DND-41 (cell line): ENCODE measurements at regions not wholly inside any gene's neighbourhood (a gene's known extent, or its start where the extent isn't known, plus 50 kb on each side); places are given as distances from the start of the nearest gene placed in this dataset.

Source experiments
- ATAC-seq: fragments of 200-7000 bp; cut with Tn5 transposase; 3 replicates; pipeline ENCODE4 v1.9.1; 2021; ENCODE audit warnings: low read depth; ENCODE audit not compliant: insufficient read depth
- DNase-seq: peaks from one replicate; pipeline ENCODE4 v3.0.0-alpha.2; 2020
- H2AFZ ChIP-seq: 2 replicates; pipeline ENCODE4 v1.6.0; 2012; ENCODE audit warnings: low read depth, low read length
- H3K27ac ChIP-seq: 2 replicates; pipeline ENCODE4 v1.5.1; 2012; ENCODE audit warnings: low read length, inconsistent platforms
- H3K27me3 ChIP-seq: fragments of 200-600 bp; sonication (generic); 2 replicates; pipeline ENCODE4 v1.6.0; 2012; ENCODE audit warnings: low read length, mild to moderate bottlenecking, inconsistent platforms; ENCODE audit not compliant: insufficient read depth, poor library complexity
- H3K36me3 ChIP-seq: 2 replicates; pipeline ENCODE4 v1.5.1; 2012; ENCODE audit warnings: low read length, inconsistent platforms; ENCODE audit not compliant: insufficient read depth
- H3K4me1 ChIP-seq: 2 replicates; pipeline ENCODE4 v1.5.1; 2012; ENCODE audit warnings: mild to moderate bottlenecking, low read length; ENCODE audit not compliant: insufficient read depth
- H3K4me2 ChIP-seq: 2 replicates; pipeline ENCODE4 v1.6.0; 2012; ENCODE audit warnings: mild to moderate bottlenecking, moderate library complexity, low read length, inconsistent platforms; ENCODE audit not compliant: insufficient read depth
- H3K4me3 ChIP-seq, 2 experiments: fragments of 200-600 bp in 1 of 2; shearing (Covaris generic) in 1 of 2; 2 replicates each; pipeline ENCODE4 v1.5.1; 2012 to 2016; ENCODE audit warnings: inconsistent platforms in 2 of 2, low read length in 2 of 2, mild to moderate bottlenecking in 2 of 2, low read depth in 1 of 2, moderate library complexity in 1 of 2
- H3K79me2 ChIP-seq: 2 replicates; pipeline ENCODE4 v1.6.0; 2012; ENCODE audit warnings: low read length, inconsistent platforms; ENCODE audit not compliant: insufficient read depth
- H3K9ac ChIP-seq: 2 replicates; pipeline ENCODE4 v1.6.0; 2012; ENCODE audit warnings: low read depth, mild to moderate bottlenecking, inconsistent platforms, low read length, moderate library complexity
- H3K9me3 ChIP-seq: 2 replicates; pipeline ENCODE4 v1.5.1; 2012; ENCODE audit warnings: low read length, moderate library complexity, mild to moderate bottlenecking, inconsistent platforms; ENCODE audit not compliant: insufficient read depth, severe bottlenecking
- H4K20me1 ChIP-seq: 2 replicates; pipeline ENCODE4 v1.6.0; 2012; ENCODE audit warnings: low read length; ENCODE audit not compliant: insufficient read depth
- EZH2 ChIP-seq: IDR thresholded peaks from 3 replicates; pipeline ENCODE4 v1.6.1; 2012; ENCODE audit warnings: borderline replicate concordance, low read depth, mild to moderate bottlenecking, moderate library complexity, low read length, inconsistent platforms; ENCODE audit not compliant: severe bottlenecking
- TF ChIP-seq, protein P1 (sequence below): IDR thresholded peaks from 2 replicates; pipeline ENCODE4 v1.5.1; 2012; ENCODE audit warnings: borderline replicate concordance, low read length, moderate library complexity, mild to moderate bottlenecking; ENCODE audit not compliant: poor library complexity, severe bottlenecking; ENCODE audit errors: extremely low read depth

DNA sequence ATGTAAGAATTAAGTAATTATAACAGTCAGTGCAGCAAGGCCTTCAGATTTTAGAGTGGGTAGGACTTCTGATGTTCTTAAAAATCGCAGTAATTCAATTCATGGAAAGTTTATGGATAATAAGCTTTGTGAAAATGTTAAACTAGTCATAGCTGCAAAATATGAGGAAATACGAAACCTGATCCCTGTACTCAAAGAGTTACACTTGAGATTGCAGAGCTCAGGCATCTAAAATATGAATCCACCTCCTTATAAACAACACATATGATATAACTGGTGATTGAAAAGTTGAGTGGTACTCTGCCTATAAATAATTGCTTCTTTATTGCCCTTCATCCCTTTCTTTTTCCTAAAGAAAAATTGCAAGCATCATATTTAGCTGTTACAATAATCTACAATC, 473.3 kb downstream of the OTOL1 start:
- Histone ChIP-seq H3K9ac (no peak overlapping the region), H3K4me2 (no peak overlapping the region), H3K4me1 (no peaks in the 10 kb centered on the region), H3K36me3 (no peaks in the 10 kb centered on the region), H3K27ac (no peak overlapping the region), H3K9me3 (peaks cover 7% of the 10 kb centered on the region), H4K20me1 (no peaks in the 10 kb centered on the region), H3K4me3 (no peak overlapping the region), H2AFZ (no peak overlapping the region), H3K79me2 (no peaks in the 10 kb centered on the region), H3K27me3 (no peaks in the 10 kb centered on the region)
- TF ChIP-seq, protein P1, sequence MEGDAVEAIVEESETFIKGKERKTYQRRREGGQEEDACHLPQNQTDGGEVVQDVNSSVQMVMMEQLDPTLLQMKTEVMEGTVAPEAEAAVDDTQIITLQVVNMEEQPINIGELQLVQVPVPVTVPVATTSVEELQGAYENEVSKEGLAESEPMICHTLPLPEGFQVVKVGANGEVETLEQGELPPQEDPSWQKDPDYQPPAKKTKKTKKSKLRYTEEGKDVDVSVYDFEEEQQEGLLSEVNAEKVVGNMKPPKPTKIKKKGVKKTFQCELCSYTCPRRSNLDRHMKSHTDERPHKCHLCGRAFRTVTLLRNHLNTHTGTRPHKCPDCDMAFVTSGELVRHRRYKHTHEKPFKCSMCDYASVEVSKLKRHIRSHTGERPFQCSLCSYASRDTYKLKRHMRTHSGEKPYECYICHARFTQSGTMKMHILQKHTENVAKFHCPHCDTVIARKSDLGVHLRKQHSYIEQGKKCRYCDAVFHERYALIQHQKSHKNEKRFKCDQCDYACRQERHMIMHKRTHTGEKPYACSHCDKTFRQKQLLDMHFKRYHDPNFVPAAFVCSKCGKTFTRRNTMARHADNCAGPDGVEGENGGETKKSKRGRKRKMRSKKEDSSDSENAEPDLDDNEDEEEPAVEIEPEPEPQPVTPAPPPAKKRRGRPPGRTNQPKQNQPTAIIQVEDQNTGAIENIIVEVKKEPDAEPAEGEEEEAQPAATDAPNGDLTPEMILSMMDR = no peak
- no peak for TF ChIP-seq EZH2
- DNase-seq (no peak), ATAC-seq (no peak)

- TF ChIP-seq, protein P1 = no peak
- no peak for TF ChIP-seq EZH2
- Histone ChIP-seq H3K27me3 (no peaks in the 10 kb centered on the region), H3K27ac (no peak overlapping the region), H3K9me3 (peaks cover 25% of the 10 kb centered on the region), H3K79me2 (no peaks in the 10 kb centered on the region), H2AFZ (no peak overlapping the region), H4K20me1 (no peaks in the 10 kb centered on the region), H3K4me3 (no peak overlapping the region), H3K36me3 (no peaks in the 10 kb centered on the region), H3K4me2 (no peak overlapping the region), H3K4me1 (no peaks in the 10 kb centered on the region), H3K9ac (no peak overlapping the region)
- ATAC-seq (no peak), DNase-seq (no peak)
Observed at GRCh38 chr3:161975201-161975600, 478.6 kb downstream of the OTOL1 start.

- Histone ChIP-seq H3K27ac (no peak overlapping the region), H3K4me2 (no peak overlapping the region)
Observed at GRCh38 chr3:161977063-161977462, 480.5 kb downstream of the OTOL1 start.

More at GRCh38 chr3:161977063-161977462, 480.5 kb downstream of the OTOL1 start:
- TF ChIP-seq EZH2 = no peak
- TF ChIP-seq, protein P1 = no peak
- peaks cover 25% of the 10 kb centered on the region for H3K9me3 ChIP-seq
- H3K27me3 ChIP-seq = no peaks in the 10 kb centered on the region
- H2AFZ ChIP-seq = no peak overlapping the region
- no peak overlapping the region for H3K4me3 ChIP-seq
- ATAC-seq (no peak), DNase-seq (no peak)
- no peaks in the 10 kb centered on the region for H3K79me2 ChIP-seq
- H3K9ac ChIP-seq = no peak overlapping the region
- H4K20me1 ChIP-seq = no peaks in the 10 kb centered on the region
- H3K4me1 ChIP-seq = no peaks in the 10 kb centered on the region
- H3K36me3 ChIP-seq = no peaks in the 10 kb centered on the region
